C1 segment of cervical spinal cord (tissue), 14 donors: ENCODE measurements at regions not wholly inside any gene's neighbourhood (a gene's known extent, or its start where the extent isn't known, plus 50 kb on each side); places are given as distances from the start of the nearest gene placed in this dataset.

Experiments
- DNase-seq, 14 donors: peaks; one replicate each; lab custom pipeline; 2025; lab: John Stamatoyannopoulos, UW

DNA sequence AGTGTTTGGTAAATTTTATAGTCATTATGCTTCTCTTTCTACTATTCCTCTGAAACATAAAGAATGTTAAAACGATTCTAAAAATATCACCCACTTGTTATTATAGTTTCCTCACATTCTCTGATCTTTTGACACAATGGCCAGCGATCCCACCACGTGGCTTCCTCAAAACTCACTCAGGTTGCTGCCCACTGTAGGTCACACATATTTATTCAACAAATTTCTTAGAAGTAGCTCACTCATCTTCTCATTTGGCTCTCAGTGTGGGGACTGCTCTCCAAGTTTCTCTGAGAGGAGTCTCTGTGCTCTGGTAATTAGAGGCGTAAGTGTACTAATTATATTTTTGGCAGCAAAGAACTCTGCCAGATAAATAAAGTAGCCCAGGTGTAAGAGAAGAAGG, 465.4 kb downstream of the CDH11 start:
- DNase-seq = no peak

DNA sequence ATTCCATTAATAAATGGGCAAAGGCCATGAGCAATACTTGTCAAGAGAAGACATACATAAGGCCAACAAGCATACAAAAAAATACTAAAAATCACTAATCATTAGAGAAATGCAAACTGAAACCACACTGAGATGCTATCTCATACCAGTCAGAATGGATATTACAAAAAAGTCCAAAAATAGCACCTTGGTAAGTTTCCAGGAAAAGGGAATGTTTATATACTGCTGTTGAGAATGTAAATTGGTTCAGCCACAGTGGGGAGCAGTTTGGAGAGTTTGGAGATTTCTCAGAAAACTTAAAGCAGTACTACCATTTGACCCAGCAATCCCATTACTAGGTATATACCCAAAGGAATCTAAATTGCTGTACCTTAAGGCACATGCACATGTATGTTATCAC, 467.7 kb downstream of the CDH11 start:
- no peak for DNase-seq

DNA sequence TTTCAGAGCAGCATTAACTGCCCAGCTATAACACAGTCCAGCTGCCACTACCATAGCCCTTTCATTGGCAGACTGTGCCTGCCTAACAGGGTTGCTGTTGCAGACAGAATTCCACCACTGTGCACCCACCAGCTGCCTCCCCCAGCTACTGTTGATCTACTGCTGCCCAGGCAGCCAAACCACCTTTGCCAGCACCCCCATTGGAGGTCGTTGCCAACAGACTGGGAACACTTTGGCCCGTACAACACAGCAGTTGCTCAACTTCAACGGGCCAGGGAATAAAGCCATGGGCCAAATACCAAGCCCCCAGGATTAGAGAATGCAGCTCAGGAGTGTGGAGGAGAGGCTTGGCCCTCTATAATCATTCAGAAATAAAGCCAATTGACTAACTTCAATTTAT, 473.6 kb downstream of the CDH11 start:
- peak in 4 of 14 donors; percentile 2 to 28 (median 7) for DNase-seq

DNA sequence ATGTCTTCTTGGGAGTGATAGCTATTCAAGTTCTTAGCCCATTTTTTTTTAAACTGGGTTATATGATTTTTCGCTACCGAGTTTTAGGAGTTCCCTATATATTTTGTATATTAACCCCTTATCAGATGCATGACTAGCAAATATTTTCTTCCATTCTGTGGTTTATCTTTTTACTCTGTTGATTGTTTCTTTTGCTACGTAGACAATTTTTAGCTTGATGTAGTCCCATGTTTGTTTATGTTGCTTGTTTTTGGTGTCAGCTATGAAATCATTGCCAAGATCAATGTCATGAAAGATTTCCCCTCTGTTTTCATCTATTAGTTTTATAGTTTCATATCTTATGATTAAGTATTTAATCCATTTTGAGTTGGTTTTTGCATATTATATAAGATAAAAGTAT, 480.5 kb downstream of the CDH11 start:
- DNase-seq = no peak

DNA sequence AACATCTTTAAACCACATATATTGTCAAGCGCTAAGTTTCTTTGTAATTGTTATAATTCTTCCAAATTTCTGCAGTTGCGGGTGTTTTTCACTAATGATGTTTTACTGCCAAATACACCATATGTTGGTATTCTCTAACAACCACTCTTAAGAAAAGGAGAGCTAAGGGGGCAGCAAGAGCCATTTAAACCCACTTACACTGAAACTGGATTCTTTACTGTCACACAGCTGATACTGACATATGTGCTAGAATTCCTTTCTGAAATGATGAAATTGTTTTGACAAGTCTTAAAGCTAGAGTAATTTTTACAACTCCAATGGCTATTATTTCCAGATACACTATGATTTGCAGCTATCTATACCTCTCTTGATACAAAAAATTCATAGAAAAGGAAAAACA, 483.1 kb downstream of the CDH11 start:
- no peak for DNase-seq

DNA sequence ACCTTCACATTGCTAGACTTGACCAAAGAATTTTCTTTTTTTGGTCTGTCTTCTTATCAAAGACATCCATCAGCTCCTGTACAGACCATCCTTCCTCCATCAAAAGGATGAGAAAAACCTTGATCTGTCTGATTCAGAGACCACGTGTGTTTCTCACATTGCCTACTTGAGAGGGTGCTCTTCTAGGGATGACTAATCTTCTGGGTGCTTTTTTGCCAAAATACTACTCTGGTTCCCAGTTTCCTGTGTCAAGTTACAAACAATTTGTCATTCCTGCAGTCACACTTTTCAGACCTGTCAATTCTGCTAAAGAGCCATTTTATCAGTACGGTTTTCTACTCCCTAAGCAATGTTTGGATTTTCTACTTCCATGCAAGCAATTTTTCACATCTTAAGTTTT, 492.2 kb downstream of the CDH11 start:
- DNase-seq = no peak

DNA sequence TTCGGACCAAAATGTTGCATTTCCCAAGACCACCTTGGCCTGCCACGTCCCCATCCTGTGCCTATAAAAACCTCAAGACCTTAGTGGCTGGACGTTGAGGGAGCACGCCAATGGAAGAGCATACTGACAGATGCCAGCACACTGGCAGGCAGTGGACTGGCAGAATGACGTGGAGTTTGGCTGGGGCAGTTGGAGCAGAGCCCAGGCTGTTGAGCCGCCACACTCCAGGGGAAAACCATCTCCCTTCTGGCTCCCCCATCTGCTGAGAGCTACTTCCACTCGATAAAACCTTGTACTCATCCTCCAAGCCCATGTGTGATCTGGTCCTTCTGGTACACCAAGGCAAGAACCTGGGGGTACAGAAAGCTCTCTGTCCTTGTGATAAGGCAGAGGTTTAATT, 494.1 kb downstream of the CDH11 start:
- peak in 8 of 14 donors; percentile 2 to 89 (median 28) for DNase-seq

DNA sequence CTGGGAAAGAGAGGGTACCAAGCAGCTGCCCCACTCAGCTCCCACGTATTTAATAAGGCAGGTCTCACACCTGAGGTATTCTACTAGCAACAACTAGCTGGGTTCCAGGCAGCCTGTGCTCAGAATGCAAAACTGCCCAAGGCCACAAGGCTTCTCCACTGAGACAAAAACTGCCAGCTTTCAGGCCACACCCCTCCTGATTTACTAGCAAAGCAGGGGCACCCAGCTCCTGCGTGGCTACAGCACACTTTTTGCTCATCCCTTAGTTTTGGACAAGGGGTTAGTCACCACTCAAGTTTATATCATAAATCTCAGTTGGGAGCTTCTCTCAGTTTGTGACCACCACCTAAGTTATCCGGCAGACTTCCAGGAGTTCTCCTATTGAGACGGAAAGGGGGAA, 494.6 kb downstream of the CDH11 start:
- peak in 1 of 14 donors; percentile 35 for DNase-seq

DNA sequence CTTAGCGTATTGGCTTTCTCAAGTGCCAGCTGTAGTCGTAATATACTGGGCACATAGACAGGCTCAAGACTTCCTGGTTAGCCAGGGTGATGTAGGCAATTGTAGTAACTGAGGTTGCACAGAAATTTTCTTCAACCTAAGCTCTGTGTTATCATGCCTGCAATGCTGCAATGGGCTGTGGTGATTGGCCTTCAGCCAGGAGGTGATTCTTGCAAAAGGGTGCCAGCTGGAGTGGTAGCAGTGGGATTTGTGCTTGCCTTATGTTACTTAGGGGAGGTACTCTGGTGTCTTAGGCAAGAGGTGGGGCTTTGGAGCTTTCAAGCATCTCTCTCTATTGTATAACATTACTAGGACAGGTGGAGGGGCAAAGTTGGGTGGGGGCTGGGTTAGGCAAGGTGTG, 495.1 kb downstream of the CDH11 start:
- peak in 1 of 14 donors; percentile 71 for DNase-seq

DNA sequence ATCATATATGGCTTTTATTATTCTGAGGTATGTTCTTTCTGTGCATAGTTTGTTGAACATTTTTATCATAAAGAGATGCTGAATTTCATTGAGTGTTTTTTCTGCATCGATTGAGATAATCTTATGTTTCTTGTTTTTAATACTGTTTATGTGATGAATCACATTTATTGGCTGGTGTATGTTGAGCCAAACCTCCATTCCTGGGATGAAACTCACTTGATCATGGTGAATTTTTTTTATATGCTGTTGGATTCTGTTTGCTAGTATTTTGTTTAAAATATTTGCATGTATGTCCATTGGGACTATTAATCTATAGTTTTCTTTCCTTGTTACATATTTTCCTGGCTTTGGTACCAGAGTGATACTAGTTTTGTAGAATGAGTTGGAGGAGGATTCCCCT, 500.2 kb downstream of the CDH11 start:
- no peak for DNase-seq

DNA sequence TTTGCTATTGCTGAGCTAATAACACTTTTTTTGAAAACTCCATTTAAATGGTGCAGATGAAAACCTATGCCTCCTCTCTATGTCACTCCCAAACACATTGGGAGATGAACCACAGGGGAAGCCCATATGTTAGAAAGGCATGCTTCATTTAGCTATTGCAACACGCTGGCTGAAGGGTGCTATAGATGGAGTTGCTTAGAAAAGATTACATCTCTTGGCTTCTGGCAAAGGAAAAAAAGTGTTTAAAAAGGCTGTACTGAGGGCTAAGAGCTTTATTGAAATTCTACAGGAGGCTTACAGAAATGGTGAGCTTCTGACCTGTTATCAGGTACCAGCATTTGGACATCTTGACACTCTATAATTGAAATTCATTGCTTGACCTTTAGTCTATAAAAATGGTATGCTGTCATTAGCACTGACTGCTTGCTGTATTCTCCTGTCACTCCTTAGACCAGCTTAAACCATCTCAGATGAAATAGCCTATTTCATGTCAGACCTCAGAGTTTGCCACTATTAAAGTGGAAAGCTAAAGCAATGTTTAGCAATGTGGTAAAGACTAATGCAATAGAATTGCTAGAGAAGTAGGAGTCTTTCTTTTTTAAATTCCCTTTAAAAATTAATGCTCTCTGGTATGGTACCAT, 503.9 kb downstream of the CDH11 start:
- DNase-seq = no peak

DNA sequence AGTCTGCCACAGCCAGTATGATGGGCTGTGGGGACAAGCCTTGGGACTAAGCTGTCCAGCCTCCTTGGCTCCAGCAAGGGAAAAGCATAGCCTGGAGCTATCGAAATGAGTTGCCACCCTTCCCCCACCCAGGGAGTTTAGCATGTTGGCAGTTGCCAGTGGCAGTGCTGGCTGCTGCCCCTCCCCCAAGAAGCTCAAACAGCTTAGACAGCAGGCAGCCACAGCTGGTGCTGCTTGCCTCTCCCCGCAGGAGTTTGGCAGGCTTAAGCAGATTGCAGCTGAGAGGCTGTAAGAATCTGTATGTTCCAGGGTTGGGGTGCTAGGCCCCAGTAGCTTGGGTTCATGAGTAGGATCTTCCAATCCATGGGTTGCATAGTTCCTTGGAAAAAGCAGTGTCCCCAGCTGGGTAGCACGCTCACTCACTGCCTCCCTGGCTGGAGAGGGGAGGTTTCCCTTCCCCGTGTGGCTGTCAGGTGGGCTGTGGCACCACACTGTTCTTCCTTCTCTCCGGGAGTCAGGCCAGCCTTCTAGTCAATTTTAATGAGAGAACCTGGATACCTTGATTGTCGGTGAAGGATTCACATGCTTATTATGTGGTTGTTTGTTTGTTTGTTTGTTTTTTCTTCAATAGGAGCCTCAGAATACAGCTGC, 506.1 kb downstream of the CDH11 start:
- peak in 3 of 14 donors; percentile 1 to 6 (median 3) for DNase-seq

DNA sequence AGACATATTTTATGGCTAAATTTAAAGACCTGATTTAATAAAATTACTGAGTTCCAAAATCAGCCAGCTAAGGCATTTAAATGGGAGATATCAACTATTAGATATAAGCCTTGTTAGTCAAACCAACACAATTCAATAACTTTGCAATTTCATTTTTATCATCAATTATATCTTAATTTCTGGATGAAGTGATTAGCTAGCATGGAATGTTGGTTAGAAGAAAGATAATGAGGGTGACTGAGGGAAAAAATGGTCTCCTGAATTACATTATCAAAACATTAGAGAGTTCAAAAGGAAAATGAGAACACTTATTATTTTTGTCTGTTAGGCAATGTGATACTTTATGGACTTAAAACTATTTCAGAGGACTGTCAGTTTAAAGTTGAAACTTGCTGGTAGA, 525.7 kb downstream of the CDH11 start:
- DNase-seq = no peak

DNA sequence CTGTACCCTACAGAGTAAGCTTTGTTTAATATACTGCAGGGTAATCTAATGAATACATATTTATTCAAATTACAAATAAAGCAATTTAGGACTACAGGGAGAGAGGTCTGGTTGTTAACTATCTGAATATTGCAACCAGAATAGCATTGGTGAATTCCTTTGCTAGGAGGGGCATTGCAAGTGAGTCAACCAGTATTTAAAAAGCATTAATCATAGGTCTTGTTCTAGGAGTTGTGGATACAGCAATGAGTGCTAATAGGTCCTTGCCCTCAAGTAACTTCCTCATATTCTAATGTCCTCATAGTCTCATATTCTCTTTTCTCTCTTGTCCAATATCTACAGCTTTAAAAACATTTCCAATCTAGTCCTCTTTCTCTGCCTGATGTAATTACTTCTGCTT, 531.4 kb downstream of the CDH11 start:
- DNase-seq = no peak

DNA sequence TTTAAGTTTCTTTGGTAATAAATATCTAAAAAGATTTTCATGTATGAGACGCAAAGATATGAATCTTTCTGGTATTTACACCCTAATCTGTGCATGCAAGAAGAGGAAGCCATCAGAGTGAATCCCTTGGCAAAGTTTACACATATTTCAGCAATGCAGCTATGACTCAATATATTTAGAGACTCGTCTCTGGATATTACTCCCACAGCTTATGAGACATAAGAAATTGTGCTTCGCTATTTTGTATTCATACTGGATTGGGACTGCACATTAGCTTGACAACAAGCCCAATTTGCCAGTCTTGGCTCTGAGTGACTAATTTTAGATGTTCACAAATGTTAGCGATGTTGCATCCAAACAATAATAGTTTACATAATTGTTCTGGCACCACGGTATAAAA, 532.0 kb downstream of the CDH11 start:
- DNase-seq = no peak

DNA sequence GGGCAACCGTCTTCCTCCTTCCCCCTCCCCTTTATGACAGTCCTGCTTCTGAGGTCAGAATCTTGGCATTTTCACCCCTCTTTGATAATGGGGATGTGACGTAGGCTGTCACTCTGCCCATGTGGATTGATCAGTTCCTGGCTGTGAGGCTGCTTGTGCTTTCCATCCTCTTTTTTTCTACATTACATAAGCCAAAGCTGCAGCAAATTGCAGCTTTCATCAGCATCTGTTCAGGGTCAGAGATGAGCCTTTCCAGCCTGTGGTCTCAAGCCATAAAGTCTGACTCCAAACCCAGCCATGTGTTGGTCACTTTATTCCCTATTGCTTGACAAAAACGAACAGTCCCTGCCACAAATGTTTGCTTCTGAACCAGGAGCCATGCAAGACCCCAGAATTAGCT, 535.1 kb downstream of the CDH11 start:
- DNase-seq = no peak

DNA sequence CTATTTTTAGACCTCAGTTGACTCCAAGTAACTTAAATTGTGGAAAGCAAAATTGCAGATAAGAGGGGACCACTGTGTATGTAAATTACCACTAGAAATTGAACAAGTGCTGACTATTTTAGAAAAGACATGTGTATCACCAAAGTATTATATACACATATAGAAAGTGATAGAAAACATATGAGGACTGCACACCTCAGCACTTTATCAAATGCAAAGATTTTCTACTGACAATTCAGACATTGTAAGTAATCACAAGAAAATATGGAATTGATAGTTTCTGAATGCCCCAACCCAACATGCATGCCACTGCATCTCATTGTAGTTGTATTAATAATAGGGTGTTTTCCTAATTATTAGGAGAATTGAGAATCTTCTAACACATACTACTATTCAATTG, 536.5 kb downstream of the CDH11 start:
- DNase-seq = no peak

DNA sequence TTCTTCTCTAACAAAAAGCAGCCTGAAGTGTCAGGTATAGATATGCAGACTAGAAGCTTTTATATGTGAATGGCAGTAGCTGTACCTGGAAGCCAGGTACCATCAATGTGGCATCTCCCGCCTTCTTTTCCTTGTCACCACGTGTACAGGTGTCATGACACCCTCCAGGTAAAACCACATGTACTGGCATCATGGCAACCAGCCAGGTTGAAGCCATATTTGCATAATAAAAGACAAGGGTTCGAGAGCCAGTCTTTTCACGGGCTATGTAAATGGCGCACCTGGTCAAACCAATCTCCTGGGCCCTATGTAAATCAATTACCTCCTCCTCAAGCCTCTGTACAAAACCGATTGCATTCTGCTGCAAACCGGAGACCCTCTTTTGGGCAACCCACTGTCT, 541.3 kb downstream of the CDH11 start:
- DNase-seq = no peak

DNA sequence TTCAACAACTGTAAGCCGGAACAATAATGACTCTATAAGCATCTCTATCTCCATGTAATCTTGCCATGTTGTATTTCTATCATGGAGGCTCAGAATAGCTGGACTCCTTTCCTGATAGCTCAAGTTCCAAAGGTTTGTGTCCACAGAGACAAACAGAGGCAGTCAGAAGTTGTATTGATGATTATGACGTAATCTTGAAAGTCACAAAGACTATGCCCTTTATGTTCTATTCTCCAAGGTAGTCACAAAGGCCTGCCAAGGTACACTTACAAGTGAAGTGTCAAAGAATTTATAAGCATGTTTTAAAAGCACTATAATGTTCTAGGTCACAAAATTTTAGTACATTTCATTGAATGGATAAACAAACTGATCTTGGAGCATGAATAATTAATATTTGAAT, 542.2 kb downstream of the CDH11 start:
- no peak for DNase-seq

DNA sequence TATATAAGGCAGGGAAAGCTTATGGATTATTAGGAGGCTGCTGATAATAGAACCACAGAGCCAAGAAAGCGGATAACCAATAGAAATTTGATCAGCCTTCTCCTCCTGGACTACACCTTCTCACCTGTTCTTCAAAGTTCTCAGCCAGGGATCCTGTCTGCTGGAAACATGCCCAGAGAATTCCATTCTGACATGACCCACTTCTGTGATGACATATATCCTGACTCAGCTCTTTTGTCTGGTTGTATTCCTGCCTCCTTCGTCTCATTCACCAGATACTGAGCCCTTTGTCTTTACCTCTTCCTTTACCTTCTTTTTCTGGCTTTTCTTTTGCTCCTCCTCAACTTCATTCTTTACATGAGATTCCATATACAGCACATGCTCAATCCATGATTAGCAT, 576.1 kb downstream of the CDH11 start:
- DNase-seq = no peak

DNA sequence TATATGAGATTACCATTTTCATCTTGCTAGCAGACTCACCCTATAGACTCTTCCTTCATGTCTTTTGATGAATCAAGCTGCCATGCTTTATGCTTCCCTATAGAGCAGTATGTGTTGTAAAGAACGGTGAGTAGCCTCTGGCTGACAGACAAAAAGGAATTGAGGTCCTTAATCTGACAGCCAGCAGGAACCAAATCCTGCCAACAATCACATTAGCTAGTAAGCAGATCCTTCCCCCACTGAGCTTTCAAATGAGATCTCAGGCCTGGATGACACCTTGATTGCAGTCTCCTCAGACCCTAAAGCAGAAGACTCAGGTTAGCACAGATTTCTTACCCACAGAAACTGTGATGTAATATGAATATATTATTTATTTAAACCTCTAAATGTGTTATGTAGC, 577.0 kb downstream of the CDH11 start:
- no peak for DNase-seq

DNA sequence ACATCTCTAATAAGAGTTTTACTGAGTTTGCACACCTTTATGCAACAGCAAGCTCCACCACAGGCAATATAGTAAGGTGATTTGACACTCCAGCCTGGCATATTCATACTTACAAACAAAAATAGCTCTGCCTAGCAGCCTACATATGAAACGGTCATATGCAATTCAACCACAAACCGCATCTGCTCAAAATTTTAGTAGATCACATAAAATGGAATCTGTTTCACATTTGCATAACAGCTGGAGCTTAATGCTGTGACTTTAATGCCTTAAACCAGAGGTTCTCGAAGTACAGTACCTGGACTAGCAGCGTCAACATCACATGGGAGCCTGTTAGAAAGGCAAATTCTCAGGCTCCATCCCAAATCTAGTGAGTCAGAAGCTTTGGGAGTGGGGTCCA, 578.4 kb downstream of the CDH11 start:
- DNase-seq = no peak

DNA sequence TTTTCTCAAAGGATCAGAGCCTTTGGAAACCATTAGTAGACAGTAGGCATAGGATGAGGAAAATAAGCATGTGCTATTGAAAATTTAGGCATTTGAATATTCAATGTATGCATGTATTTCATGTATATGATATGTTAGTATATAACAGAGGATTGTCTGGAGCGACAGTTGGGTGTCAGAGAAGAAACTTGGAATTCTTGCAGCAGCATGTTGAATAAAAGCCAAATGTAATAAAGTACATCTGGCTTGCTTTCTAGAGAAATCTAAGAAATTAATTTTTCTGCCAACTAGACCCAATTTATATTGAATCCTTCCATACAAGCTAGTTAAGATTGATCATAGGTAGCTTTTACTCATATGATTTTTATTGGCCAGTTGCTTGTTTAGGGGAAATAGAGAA, 578.8 kb downstream of the CDH11 start:
- no peak for DNase-seq

DNA sequence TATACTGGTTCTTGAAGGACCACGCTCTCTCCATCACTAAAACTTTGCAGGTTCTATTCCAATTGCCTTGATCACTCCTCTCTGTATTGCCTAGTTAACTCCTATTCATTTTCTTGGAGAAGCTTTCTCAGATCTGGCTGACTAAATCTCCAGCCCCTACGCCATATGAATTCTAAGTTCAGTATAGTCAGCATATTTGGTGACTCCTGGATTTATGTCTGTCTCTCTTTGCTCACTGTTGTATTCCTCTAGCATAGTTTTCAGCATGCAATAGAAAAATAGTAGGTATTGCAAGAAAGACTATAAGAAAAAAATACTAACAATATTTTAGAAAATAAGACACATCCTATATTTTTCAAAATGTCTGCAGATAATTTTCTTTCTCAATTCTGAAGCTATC, 579.7 kb downstream of the CDH11 start:
- no peak for DNase-seq
